GM12878 (cell line): ENCODE measurements at regions not wholly inside any gene's neighbourhood (a gene's known extent, or its start where the extent isn't known, plus 50 kb on each side); places are given as distances from the start of the nearest gene placed in this dataset.
A peak's percentile ranks its signal among the peaks of the same experiment; 100 is the strongest.

Source experiments
- ATAC-seq: fragments of 200-7000 bp; cut with Tn5 transposase; 3 replicates; pipeline ENCODE4 v1.9.1; 2020; ENCODE audit warnings: mild to moderate bottlenecking, moderate library complexity
- BruUV-seq: library from RNA; stranded (reverse); fragments of 400-500 nt; replicated peaks from 2 replicates; lab custom pipeline; 2021; lab: Mats Ljungman, UMichigan
- CTCF ChIA-PET: fragments of 300-600 bp; sonication (Branson Sonifier 250); formaldehyde crosslinking; extraction: SDS; loops from one replicate; lab custom pipeline; 2021; ENCODE audit warnings: inconsistent platforms; lab: Yijun Ruan, JAX
- POLR2A ChIA-PET: fragments of 350-600 bp; formaldehyde crosslinking; extraction: SDS; loops from one replicate; lab custom pipeline; 2021; ENCODE audit warnings: inconsistent platforms; lab: Charles Lee
- RAD21 ChIA-PET: fragments of 300-600 bp; sonication (Branson Sonifier 250); formaldehyde crosslinking; loops from one replicate; lab custom pipeline; 2023; ENCODE audit warnings: antibody characterized with exemption; ENCODE audit not compliant: unreplicated experiment; lab: Charles Lee
- SMC1A ChIA-PET: fragments of 300-600 bp; sonication (Branson Sonifier 250); formaldehyde crosslinking; loops from one replicate; lab custom pipeline; 2023; ENCODE audit not compliant: unreplicated experiment, uncharacterized antibody; lab: Charles Lee
- DNase-seq: peaks from one replicate; pipeline ENCODE4 v3.0.0-alpha.2; 2011; ENCODE audit warnings: low read depth, low spot score
- FAIRE-seq: peaks from 3 replicates; lab custom pipeline; 2011; peaks lifted over from hg19 to GRCh38; lab: Jason Lieb, UNC
- H2AFZ ChIP-seq: 2 replicates; pipeline ENCODE4 v1.6.0; 2011; ENCODE audit warnings: low read depth, low read length, control low read depth; ENCODE audit not compliant: control insufficient read depth
- H3K27ac ChIP-seq: 2 replicates; pipeline ENCODE4 v1.5.1; 2011; ENCODE audit warnings: control low read depth; ENCODE audit not compliant: control insufficient read depth, insufficient read depth
- H3K27me3 ChIP-seq, 2 experiments: replicated peaks in 1 of 2; 2 replicates each; pipeline versions ENCODE4 v1.6.0 to v1.6.1; 2011; ENCODE audit warnings: low read length in 1 of 2; ENCODE audit not compliant: control insufficient read depth in 2 of 2, insufficient read depth in 2 of 2
- H3K36me3 ChIP-seq, 2 experiments: 2 replicates each; pipeline ENCODE4 v1.5.1; 2011; ENCODE audit warnings: low read length in 1 of 2; ENCODE audit not compliant: control insufficient read depth in 2 of 2, insufficient read depth in 2 of 2
- H3K4me1 ChIP-seq: 2 replicates; pipeline ENCODE4 v1.6.1; 2011; ENCODE audit warnings: mild to moderate bottlenecking, low read length, moderate library complexity, mixed read lengths; ENCODE audit not compliant: control insufficient read depth, insufficient read depth
- H3K4me2 ChIP-seq: 2 replicates; pipeline ENCODE4 v1.6.0; 2011; ENCODE audit warnings: control low read depth; ENCODE audit not compliant: control insufficient read depth, insufficient read depth
- H3K4me3 ChIP-seq: fragments of 200-600 bp; sonication (generic); 2 replicates; pipeline ENCODE4 v1.5.1; 2016
- H3K79me2 ChIP-seq: 2 replicates; pipeline ENCODE4 v1.6.0; 2011; ENCODE audit warnings: low read length; ENCODE audit not compliant: control insufficient read depth, insufficient read depth
- H3K9ac ChIP-seq: 2 replicates; pipeline ENCODE4 v1.8.0; 2011; ENCODE audit warnings: low read length, control low read depth, mixed read lengths; ENCODE audit not compliant: control insufficient read depth, insufficient read depth
- H3K9me3 ChIP-seq: replicated peaks from 3 replicates; pipeline ENCODE4 v1.5.1; 2011; ENCODE audit warnings: mild to moderate bottlenecking, low read length; ENCODE audit not compliant: control insufficient read depth, insufficient read depth
- H4K20me1 ChIP-seq: 2 replicates; pipeline ENCODE4 v1.6.0; 2011; ENCODE audit not compliant: control insufficient read depth, insufficient read depth
- ZBTB40 ChIP-seq: fragments of 450-650 bp; IDR thresholded peaks from 2 replicates; pipeline ENCODE4 v1.6.1; 2016; ENCODE audit warnings: mild to moderate bottlenecking, moderate library complexity, borderline replicate concordance
- WGBS: methylation state at CpG from one replicate; pipeline ENCODE4 v1.1.6; 2016; ENCODE audit warnings: low lambda C conversion rate; ENCODE audit not compliant: insufficient replicate concordance, insufficient coverage; ENCODE audit errors: missing lambda C conversion rate; 5-methylcytosine and 5-hydroxymethylcytosine counted together
- in situ Hi-C: fragments of 300-500 bp; cut with MboI; formaldehyde crosslinking; loops from 9 replicates; pipeline ENCODE4 v1.14.3; 2018; ENCODE audit warnings: mixed read lengths
- intact Hi-C: fragments of 100-400 bp; cut with micrococcal nuclease; formaldehyde crosslinking; loops from one replicate; pipeline ENCODE4 v1.14.2; 2022; ENCODE audit not compliant: unreplicated experiment
- TF ChIP-seq, protein P1 (sequence below): fragments of 450-650 bp; formaldehyde crosslinking; IDR thresholded peaks from 2 replicates; pipeline ENCODE4 v1.4.0; 2020; ENCODE audit warnings: mild to moderate bottlenecking, moderate library complexity

DNA sequence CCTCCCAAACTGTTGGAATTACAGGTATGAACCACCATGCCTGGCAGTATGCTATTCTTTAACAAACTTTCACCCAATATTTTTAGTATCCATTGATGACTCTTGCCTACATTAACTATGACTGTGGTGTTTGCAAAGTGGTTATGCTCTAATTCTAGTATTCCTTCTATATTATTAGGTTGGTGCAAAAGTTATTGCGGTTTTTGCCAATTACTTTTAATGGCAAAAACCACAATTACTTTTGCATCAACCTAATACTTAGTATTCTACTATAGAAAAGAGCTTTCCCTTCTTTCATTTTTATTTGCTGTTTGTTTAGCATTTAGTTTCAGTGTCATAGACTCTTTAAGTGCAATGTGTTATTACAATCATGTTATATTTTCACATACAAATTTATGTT is 760.6 kb downstream of the NR2F2 start:
- Histone ChIP-seq H3K79me2 (no peaks in the 10 kb centered on the region), H2AFZ (no peak overlapping the region), H4K20me1 (no peaks in the 10 kb centered on the region), H3K9ac (no peak overlapping the region), H3K36me3 (no peaks in the 10 kb centered on the region), H3K4me1 (no peaks in the 10 kb centered on the region), H3K9me3 (no peaks in the 10 kb centered on the region), H3K27me3 (no peaks in the 10 kb centered on the region), H3K27ac (no peak overlapping the region), H3K4me3 (no peak overlapping the region), H3K4me2 (no peak overlapping the region)
- ChIA-PET POLR2A (no interaction called here), RAD21 (no interaction called here), CTCF (no interaction called here), SMC1A (interaction anchor here (0.6 to 0.7 kb wide), 2 partner anchors 27 to 157 kb away, joined by 3 read pairs; no protein-coding TSS in a partner anchor)
- 0% methylated on average over 1 of the region's 1 CpG for WGBS
- no peak for ATAC-seq
- no peak for DNase-seq
- BruUV-seq: no TSS peak
- 0 out of 2 replicates have a peak, but pooled peaks have one; percentile 47 for TF ChIP-seq ZBTB40
- TF ChIP-seq, protein P1, sequence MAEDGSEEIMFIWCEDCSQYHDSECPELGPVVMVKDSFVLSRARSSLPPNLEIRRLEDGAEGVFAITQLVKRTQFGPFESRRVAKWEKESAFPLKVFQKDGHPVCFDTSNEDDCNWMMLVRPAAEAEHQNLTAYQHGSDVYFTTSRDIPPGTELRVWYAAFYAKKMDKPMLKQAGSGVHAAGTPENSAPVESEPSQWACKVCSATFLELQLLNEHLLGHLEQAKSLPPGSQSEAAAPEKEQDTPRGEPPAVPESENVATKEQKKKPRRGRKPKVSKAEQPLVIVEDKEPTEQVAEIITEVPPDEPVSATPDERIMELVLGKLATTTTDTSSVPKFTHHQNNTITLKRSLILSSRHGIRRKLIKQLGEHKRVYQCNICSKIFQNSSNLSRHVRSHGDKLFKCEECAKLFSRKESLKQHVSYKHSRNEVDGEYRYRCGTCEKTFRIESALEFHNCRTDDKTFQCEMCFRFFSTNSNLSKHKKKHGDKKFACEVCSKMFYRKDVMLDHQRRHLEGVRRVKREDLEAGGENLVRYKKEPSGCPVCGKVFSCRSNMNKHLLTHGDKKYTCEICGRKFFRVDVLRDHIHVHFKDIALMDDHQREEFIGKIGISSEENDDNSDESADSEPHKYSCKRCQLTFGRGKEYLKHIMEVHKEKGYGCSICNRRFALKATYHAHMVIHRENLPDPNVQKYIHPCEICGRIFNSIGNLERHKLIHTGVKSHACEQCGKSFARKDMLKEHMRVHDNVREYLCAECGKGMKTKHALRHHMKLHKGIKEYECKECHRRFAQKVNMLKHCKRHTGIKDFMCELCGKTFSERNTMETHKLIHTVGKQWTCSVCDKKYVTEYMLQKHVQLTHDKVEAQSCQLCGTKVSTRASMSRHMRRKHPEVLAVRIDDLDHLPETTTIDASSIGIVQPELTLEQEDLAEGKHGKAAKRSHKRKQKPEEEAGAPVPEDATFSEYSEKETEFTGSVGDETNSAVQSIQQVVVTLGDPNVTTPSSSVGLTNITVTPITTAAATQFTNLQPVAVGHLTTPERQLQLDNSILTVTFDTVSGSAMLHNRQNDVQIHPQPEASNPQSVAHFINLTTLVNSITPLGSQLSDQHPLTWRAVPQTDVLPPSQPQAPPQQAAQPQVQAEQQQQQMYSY: no peak
- no peak for FAIRE-seq
- intact Hi-C loops (no loop called here), in situ Hi-C loops (no loop called here)
